Astrocyte (in vitro differentiated cells and primary cell): ENCODE measurements at regions not wholly inside any gene's neighbourhood (a gene's known extent, or its start where the extent isn't known, plus 50 kb on each side); places are given as distances from the start of the nearest gene placed in this dataset.

ENCODE experiments used
- EZH2 ChIP-seq: IDR thresholded peaks from 2 replicates; pipeline ENCODE4 v1.6.1; 2012; ENCODE audit warnings: mild to moderate bottlenecking, low read length, inconsistent platforms; ENCODE audit not compliant: insufficient read depth
- TF ChIP-seq, protein P1 (sequence below): IDR thresholded peaks from 2 replicates; pipeline ENCODE4 v1.5.1; 2011; ENCODE audit warnings: low read depth, mild to moderate bottlenecking, inconsistent platforms, low read length, moderate library complexity; ENCODE audit not compliant: insufficient read depth

GRCh38 chr6:84332139-84333034 lies 104.9 kb upstream of the CEP162 start:
- TF ChIP-seq, protein P1, sequence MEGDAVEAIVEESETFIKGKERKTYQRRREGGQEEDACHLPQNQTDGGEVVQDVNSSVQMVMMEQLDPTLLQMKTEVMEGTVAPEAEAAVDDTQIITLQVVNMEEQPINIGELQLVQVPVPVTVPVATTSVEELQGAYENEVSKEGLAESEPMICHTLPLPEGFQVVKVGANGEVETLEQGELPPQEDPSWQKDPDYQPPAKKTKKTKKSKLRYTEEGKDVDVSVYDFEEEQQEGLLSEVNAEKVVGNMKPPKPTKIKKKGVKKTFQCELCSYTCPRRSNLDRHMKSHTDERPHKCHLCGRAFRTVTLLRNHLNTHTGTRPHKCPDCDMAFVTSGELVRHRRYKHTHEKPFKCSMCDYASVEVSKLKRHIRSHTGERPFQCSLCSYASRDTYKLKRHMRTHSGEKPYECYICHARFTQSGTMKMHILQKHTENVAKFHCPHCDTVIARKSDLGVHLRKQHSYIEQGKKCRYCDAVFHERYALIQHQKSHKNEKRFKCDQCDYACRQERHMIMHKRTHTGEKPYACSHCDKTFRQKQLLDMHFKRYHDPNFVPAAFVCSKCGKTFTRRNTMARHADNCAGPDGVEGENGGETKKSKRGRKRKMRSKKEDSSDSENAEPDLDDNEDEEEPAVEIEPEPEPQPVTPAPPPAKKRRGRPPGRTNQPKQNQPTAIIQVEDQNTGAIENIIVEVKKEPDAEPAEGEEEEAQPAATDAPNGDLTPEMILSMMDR: no peak
- TF ChIP-seq EZH2: no peak
